Bronchial epithelial cell (primary cell): ENCODE measurements at regions not wholly inside any gene's neighbourhood (a gene's known extent, or its start where the extent isn't known, plus 50 kb on each side); places are given as distances from the start of the nearest gene placed in this dataset.
"Not testable (repeated sequence)": the region's sequence is repeated elsewhere in the genome, so short reads cannot be mapped to it uniquely, and the experiment has no call there.

ENCODE experiments used
- DNase-seq: peaks from one replicate; pipeline ENCODE4 v3.0.0-alpha.2; 2010; ENCODE audit warnings: low read depth
- FAIRE-seq: peaks from 2 replicates; lab custom pipeline; 2011; peaks lifted over from hg19 to GRCh38; lab: Jason Lieb, UNC
- H3K27me3 ChIP-seq: 2 replicates; pipeline ENCODE4 v1.5.1; 2011; ENCODE audit warnings: low read length; ENCODE audit not compliant: control insufficient read depth, insufficient read depth
- H3K36me3 ChIP-seq: 2 replicates; pipeline ENCODE4 v1.5.1; 2011; ENCODE audit warnings: low read length; ENCODE audit not compliant: control insufficient read depth, insufficient read depth
- H3K4me3 ChIP-seq: 2 replicates; pipeline ENCODE4 v1.5.1; 2011; ENCODE audit warnings: mild to moderate bottlenecking, low read depth, low read length, control low read depth
- TF ChIP-seq, protein P1 (sequence below): IDR thresholded peaks from 2 replicates; pipeline ENCODE4 v1.5.1; 2011; ENCODE audit warnings: mild to moderate bottlenecking, moderate library complexity, low read length, control low read depth, inconsistent platforms; ENCODE audit not compliant: insufficient read depth, severe bottlenecking

DNA sequence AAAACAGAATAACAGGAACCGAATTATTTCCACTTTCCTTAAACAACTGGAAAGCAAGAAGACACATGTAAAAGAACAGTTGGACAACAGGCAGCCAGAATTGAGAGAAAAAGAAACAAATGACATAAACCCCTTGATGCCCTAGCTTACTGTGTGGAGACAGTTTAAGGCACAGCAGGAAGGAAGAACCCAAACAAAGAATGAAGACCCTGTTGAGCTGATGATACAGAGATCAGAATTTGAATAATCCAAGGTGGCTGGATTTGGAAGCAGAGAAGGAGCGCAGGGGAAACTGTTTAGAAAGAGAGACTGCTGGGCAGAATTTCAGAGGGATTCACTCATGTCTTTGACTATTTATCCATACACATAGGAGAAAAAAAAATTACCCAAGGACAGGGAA is 316.3 kb upstream of the POU5F2 start:
- FAIRE-seq (no peak), DNase-seq (no peak)
- H3K36me3 ChIP-seq: no peaks in the 10 kb centered on the region
- no peaks in the 10 kb centered on the region for H3K27me3 ChIP-seq
- TF ChIP-seq, protein P1, sequence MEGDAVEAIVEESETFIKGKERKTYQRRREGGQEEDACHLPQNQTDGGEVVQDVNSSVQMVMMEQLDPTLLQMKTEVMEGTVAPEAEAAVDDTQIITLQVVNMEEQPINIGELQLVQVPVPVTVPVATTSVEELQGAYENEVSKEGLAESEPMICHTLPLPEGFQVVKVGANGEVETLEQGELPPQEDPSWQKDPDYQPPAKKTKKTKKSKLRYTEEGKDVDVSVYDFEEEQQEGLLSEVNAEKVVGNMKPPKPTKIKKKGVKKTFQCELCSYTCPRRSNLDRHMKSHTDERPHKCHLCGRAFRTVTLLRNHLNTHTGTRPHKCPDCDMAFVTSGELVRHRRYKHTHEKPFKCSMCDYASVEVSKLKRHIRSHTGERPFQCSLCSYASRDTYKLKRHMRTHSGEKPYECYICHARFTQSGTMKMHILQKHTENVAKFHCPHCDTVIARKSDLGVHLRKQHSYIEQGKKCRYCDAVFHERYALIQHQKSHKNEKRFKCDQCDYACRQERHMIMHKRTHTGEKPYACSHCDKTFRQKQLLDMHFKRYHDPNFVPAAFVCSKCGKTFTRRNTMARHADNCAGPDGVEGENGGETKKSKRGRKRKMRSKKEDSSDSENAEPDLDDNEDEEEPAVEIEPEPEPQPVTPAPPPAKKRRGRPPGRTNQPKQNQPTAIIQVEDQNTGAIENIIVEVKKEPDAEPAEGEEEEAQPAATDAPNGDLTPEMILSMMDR: no peak
- H3K4me3 ChIP-seq: no peak overlapping the region

DNA sequence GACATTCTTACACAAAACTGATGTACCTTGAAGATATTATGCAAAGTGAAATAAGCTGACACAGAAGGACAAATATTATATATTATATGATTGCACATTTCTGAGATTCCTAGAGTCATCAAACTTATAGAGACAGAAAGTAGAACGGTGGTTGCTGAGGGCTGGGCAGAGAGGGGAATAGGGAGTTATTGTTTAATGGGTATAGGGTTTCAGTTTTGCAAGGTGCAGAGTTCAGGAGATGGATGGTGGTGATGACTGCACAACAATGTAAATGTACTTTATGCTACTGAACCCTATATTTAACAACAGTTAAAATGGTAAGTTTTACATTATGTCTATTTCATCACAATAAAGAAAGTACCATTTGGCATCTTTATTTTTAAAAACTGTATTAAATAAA is 315.8 kb upstream of the POU5F2 start:
- H3K27me3 ChIP-seq: no peaks in the 10 kb centered on the region
- no peak for DNase-seq
- no peak for FAIRE-seq
- TF ChIP-seq, protein P1: no peak
- H3K36me3 ChIP-seq: no peaks in the 10 kb centered on the region
- H3K4me3 ChIP-seq: no peak overlapping the region

DNA sequence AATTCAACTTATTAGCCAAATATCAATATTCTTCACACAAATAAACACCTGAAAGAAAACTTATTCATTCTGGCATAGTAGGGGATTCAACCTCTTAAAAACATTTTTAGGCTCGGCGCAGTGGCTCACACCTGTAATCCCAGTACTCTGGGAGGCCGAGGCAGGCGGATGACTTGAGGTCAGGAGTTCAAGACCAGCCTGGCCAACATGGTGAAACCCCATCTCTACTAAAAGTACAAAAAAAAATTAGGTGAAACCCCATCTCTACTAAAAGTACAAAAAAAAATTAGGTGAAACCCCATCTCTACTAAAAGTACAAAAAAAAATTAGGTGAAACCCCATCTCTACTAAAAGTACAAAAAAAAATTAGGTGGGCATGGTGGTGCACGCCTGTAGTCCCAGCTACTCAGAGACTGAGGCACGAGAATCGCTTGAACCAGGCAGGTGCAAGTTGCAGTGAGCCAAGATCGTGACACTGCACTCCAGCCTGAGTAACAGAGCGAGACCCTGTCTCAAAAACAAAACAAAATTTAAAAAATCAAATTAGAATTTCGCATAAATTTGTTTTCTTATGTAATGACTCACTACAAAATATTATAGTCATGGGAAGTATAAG is 308.0 kb upstream of the POU5F2 start:
- H3K27me3 ChIP-seq, FAIRE-seq, DNase-seq, H3K4me3 ChIP-seq, H3K36me3 ChIP-seq: not testable (repeated sequence)

DNA sequence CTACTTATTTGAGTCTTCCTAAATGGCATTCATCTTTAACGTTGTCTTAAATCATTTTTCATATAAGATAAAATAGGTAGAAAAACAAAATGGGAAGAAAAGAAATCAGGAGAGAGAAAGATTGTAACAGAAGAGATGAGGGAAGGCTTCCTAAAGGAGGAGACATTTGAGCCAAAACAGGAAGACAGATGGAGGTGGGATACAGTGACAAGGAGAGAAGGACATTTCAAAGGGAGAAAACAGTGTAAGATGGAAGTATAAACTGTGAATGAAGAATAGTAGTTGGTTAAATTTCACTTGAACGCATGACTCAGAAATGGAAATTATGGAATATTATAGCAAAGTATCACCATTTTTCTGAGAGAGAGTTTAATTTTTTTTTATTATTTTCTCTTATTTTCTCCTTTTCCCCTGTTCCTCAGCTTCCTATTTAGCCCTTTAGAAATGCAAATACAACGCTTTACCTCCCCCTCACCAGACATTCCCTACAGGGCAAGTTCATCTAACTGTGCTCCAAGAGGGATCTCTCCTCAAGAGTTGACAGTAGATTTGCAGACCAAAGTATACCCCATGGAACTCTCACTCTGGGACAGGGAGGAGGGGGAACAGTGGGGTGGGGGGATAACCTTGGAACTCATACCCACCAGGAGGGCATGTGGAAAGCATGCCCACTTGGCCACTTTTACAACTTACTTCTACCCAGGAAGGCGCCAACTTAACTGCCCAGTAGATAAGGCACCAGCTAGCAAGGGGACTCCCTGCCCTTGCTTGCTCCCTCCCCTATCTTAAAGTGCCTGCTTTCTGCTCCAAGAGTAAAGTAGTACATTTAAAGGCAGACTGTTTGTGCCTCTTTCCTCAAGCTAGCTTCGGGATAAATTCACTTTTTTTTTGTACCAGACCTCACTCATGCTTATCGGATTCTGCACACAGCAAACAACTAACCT is 304.7 kb upstream of the POU5F2 start:
- TF ChIP-seq, protein P1: no peak
- Histone ChIP-seq H3K4me3 (no peak overlapping the region), H3K27me3 (no peaks in the 10 kb centered on the region), H3K36me3 (no peaks in the 10 kb centered on the region)
- FAIRE-seq: no peak
- no peak for DNase-seq

DNA sequence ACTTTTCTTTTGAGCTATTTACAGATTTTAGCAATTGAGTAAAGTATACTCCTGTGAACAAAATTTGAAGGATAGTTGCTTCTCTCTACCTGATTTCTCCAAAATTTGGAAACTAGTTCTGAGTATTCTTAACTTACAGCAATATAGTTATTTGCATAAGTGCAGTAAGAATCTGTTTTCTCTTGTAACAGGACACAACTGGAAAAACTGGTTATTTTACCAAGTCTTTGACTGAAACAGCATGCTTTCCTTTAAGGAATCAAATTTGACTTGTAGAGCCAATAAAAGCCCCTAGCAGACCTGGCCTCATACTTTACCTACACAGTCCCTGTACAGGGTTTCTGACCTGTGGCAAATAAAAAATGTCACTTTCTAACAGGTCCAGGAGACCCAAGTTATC is 301.9 kb upstream of the POU5F2 start:
- Histone ChIP-seq H3K27me3 (no peaks in the 10 kb centered on the region), H3K4me3 (no peak overlapping the region), H3K36me3 (no peaks in the 10 kb centered on the region)
- FAIRE-seq (no peak), DNase-seq (peak; percentile 29)
- TF ChIP-seq, protein P1: no peak

DNA sequence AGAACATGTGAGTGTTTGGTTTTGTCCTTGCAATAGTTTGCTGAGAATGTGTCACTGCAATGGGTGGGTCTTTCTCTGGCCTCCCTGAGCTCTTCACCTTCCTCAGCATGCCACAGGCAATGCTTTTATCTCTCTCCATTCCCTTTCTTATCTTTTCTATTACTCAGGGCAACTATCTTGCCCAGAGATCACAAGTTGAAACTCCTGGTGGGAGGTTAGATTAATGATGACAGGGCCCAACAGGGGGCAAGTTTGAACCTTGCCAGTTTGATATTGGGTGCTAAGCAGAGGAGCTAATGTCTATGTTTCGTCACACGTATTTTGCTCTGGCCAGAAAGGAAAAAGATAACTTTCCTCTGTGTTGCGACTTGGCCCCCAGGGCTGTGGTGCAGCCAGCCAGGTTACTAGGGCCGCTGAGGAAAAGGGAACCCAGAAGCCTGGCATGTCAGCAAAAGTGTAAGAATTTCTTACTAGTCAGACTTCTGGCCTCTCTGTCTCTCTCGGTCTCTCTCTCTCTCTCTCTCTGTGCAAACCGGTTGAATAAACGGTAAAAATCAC is 299.3 kb upstream of the POU5F2 start:
- FAIRE-seq: no peak
- no peak for DNase-seq
- no peak overlapping the region for H3K4me3 ChIP-seq

More for the DNA sequence above, 299.3 kb upstream of the POU5F2 start:
- TF ChIP-seq, protein P1: no peak
- H3K36me3 ChIP-seq: no peaks in the 10 kb centered on the region
- no peaks in the 10 kb centered on the region for H3K27me3 ChIP-seq
